GM23248 (cell line): ENCODE measurements at regions not wholly inside any gene's neighbourhood (a gene's known extent, or its start where the extent isn't known, plus 50 kb on each side); places are given as distances from the start of the nearest gene placed in this dataset.

Experiments
- EZH2 ChIP-seq: fragments of 200-600 bp; sonication (generic); IDR thresholded peaks from 2 replicates; pipeline ENCODE4 v1.6.1; 2018; ENCODE audit warnings: antibody characterized with exemption, mild to moderate bottlenecking; ENCODE audit not compliant: insufficient read depth, poor library complexity, severe bottlenecking
- EZH2phosphoT487 ChIP-seq: fragments of 200-600 bp; sonication (generic); IDR thresholded peaks from 2 replicates; pipeline ENCODE4 v1.6.1; 2018; ENCODE audit warnings: antibody characterized with exemption, moderate library complexity, mild to moderate bottlenecking, low read depth; ENCODE audit not compliant: insufficient read depth

- TF ChIP-seq EZH2 (no peak), EZH2phosphoT487 (no peak)
Observed at GRCh38 chr3:152620395-152620794, 214.5 kb upstream of the P2RY1 start.
